ENCODE measurements at regions not wholly inside any gene's neighbourhood (a gene's known extent, or its start where the extent isn't known, plus 50 kb on each side); places are given as distances from the start of the nearest gene placed in this dataset.

GRCh38 chr15:62749036-62749815 lies 293.3 kb upstream of the TPM1 start:
- DNase-seq (ENCODE audit: low read depth), result no peak

- DNase-seq (ENCODE audit: low read depth), result no peak
These were observed 292.1 kb upstream of the TPM1 start for GRCh38 chr15:62750471-62750870.

DNA sequence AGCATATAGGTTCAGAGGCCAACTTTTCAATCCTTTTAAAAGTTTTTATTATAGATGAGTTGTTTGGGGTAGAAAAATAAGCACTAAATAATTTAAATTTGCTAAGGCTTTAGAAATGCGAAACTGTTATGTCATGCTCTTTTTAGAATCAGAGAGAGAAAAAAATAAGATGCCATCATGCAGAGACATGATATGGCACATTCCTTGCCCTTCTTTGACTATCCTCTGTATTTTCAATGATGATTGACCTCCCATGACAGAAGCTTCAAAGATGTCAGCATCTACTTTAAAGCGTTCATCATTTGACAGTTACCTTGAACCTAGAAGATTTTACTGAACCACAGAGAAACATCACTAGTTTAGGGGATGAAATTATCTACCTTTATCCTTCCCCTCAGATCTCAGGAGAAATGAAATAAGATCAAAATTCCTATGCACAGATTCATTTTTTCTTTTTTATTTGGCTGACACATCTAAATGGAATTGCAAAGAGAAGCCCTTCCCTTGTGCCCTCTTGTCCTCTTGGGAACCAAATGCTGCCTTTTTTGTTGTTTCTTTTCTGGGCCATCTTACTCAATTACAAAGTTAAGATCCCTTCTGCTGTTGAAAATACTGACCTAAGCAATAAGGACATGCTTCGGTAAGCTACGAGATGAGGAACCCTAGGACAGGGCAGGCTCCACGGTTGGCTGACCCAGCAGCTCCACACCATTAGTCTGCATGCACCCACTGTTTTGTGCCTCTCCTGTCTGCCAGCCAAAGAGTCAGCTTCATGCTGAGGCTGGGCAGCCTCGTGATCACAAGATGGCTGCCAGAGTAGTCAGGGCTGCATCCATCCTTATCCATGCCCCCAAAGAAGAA lies 289.7 kb upstream of the TPM1 start:
- no peak for DNase-seq (ENCODE audit: low read depth)

DNA sequence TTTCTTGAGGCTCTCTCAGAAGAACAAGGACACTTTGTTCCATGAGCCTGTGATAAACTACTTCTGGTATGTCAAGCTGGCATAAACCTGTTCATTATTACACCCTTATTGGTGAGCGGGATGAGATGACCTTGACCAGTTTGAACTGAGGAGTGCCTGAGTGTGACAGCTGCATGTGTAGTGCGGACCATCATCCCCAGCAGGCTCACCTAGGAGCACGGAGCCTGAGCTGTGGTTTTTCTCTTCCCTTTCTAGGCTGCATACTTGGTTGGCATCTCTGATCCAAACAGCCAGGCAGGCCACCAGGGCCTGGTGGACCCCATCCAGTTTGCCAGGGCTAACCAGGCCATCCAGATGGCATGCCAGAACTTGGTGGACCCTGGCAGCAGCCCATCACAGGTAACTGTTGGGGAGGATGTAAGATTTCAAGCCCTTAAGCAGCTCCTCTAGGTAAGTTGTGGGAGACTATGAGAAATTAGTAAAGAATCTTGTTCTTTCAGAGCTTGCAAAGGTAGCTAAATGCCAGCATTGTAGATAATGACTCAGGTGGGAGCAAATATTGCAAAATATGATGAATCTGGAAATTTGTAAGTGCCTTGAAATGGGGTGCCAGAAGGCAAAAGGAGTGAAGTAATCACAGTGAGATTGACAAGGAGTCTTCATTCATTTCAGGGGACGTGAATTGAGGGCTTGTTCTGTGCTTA lies 288.9 kb upstream of the TPM1 start:
- DNase-seq (ENCODE audit: low read depth), result no peak

GRCh38 chr15:62756326-62756994 lies 286.1 kb upstream of the TPM1 start:
- no peak for DNase-seq (ENCODE audit: low read depth)

- DNase-seq (ENCODE audit: low read depth), result no peak
These were observed 285.6 kb upstream of the TPM1 start for GRCh38 chr15:62756995-62757360.

- no peak for DNase-seq (ENCODE audit: low read depth)
These were observed 285.0 kb upstream of the TPM1 start for GRCh38 chr15:62757535-62757934.

DNA sequence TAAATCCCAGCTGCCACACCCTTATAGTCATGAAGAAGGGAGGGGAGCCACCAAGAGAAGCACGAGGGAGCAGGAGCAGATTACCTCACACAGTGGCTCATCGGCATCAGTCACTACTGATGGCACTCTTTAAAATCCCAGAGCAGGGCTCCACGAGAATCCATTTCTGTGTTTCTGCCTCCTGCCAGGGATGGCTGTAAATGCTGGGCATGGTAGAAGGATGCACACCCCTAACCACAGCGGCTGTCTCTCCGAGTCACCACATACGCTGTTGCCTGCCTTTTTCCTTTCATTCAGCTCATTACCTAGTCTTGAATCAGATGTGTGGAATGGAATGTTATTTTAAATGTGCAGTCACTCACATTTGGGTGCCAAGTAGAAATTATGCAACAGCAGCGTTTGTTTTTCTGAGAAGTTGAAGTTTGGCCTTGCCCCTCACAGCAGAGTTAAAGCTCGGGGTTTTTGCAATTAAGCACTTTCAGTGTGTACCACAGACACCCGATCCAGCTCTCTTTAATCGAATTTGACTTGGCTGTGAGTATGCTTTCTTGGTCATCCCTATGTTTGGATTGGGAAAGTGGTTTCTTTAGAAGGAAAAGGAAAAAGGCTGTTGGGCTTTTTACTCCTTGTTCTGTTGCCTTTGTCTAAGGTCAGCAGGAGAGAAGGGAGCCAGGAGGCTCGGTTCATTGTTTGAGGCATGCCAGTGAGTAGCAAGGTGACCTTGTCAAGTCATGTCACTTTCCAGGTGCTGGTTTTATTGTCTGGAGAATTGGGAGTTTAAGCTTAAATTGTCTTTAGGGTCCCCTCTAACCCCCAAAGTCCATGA lies 284.2 kb upstream of the TPM1 start:
- no peak for DNase-seq (ENCODE audit: low read depth)

DNA sequence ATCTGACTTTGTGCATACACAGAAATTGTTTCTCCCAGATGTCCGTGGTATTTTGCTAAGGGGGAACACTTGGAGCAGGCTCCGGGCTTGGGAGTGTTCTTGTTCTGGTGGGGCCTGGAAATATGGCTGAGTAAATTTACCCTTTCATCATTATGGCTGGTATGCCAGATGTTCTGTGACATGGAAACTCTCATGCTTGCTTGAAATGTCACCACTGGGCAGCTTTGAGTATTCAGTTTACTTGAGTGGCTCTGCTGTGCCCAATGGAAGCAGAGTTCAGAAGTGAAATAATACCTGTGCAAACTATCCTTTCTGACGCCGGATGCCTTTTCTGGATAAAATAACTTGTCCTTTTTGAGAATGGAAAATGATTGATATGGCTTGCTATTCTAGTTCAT lies 283.6 kb upstream of the TPM1 start:
- DNase-seq (ENCODE audit: low read depth), result no peak

- no peak for DNase-seq (ENCODE audit: low read depth)
These were observed 282.0 kb upstream of the TPM1 start for GRCh38 chr15:62760538-62760937.

GRCh38 chr15:62765916-62766315 lies 276.6 kb upstream of the TPM1 start:
- DNase-seq (ENCODE audit: low read depth), result no peak

DNA sequence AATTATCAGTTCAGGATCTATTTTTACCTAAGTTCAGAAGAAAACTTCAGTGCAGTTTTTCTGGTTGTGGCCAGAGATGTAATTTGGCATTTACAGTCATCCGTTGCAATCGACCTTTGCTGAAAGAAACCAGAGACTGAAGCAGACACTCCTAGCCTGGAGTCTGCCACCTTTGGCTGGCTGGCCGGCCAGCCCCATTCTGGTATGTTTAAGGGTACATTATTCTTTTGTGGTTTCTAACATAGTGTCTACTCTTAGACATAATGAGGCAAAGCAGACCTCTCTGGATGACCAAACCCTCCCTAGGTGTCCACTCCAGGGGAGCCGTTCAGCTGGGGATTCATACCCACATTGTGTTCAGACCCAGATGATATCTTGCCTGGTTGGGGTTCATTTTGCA lies 275.9 kb upstream of the TPM1 start:
- no peak for DNase-seq (ENCODE audit: low read depth)

GRCh38 chr15:62769604-62770003 lies 272.9 kb upstream of the TPM1 start:
- no peak for DNase-seq (ENCODE audit: low read depth)

DNA sequence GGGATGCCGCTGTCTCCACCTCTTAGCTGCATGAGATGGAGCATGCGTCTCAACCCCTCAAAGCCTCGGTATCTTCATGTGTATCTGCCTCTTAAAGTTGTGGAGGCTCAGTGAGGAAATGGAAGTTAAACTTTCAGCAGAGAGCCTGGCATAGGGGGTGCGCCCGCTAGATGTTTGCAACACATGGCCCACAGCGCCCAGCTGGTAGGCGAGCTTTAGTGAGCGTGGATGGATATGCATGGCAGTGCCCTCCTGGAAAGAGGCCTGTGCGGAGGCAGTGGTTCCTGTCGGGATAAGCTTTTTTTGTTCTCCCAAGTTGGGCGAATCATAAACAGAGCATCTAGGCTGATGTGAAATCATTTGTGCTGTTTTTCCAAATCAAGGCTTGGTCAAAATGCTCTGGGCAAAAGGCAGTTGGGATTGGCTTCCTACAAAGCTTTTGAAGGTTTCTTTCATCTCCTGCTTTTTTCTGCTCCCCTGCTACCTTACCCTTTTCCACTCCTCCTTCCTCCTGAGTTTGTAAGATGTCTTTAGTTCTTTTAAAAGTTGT lies 272.4 kb upstream of the TPM1 start:
- no peak for DNase-seq (ENCODE audit: low read depth)

DNA sequence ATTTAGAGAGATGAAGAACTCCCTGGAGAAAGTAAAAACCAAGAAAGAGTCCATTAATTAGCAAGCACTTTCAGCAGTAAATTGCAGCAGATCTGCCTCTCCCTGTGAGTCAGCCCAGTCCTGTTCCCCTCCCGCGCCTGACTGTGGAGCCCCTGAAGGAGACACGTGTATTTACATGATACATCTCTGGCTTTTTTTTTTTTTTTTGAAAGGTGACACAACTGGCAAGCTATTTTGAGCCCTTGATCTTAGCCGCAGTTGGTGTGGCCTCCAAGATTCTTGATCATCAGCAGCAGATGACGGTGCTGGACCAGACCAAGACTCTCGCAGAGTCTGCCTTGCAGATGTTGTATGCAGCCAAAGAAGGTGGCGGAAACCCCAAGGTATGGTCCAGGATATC lies 271.8 kb upstream of the TPM1 start:
- DNase-seq (ENCODE audit: low read depth), result no peak

DNA sequence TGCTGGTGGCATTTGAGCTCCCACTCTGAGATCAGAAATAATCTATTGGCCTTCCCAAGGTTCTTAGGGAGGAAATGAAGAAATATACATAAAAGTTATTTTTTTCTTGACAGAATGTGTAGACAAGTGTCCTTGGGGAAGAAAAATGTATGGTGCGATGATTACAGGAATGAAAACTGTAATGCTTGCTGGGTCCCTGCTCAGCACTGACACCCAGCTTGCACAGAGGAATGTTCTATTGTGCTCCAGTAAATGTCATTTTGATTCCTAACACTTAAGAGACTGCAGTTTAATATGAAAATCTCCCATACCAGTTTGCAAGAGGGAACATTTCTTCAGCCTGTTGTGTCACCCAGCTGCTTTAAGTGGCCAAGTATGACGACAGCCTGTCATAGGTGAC lies 271.3 kb upstream of the TPM1 start:
- DNase-seq (ENCODE audit: low read depth), result no peak

DNA sequence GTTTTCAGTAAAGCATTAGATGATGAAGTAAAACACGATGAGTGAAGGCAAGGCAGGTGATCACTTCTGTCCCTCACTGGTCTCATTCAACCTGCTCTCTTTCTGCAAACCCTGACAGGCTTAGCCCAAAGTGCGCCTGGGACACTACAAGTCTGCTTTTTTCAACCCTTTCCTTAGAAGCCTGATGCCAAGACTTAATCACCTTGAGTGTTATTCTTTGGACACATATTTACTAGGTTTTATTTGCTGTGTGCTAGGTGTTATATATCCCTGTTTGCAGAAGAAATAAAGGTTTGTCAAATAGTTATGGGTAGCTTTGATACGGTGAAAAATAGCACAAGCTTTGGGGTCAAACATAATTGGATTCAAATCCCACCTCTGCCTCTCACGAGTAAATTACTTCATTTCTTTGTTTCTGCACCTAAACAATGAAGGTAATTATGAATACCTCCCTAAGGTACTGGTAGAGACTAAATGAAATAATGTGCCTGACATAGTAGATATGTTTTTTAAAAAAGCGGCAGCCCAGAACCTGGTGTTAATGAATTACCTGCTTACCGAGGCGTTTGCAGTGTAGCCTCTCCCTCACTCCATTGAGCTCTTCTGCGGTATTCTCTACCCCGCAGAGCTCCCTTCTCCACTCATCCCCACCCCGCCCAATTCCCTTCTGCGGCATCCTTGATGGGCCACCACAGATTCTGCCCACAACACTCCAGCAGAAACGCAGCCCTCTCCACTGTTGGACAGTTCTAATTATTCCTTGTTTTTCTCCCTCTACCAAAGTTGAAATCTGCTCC lies 269.0 kb upstream of the TPM1 start:
- no peak for DNase-seq (ENCODE audit: low read depth)

DNA sequence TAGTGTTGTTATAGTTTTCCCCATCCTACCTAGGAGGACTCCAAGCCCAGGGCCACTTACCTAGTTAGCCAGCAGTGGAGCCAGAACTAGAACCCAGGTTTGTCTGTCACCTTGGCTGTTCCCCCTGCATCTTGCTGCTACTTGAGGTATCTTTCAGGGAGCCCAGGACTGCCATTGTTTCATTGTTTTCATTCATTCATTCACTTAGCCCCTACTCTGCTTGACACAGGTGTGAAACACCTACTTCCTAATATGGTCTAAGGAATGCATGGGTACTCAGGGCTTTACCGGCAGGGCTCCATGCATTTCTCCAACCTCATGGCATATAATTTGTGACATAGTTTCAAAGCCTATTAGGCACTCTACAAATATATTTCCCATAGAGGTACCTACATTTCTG lies 266.6 kb upstream of the TPM1 start:
- no peak for DNase-seq (ENCODE audit: low read depth)

DNA sequence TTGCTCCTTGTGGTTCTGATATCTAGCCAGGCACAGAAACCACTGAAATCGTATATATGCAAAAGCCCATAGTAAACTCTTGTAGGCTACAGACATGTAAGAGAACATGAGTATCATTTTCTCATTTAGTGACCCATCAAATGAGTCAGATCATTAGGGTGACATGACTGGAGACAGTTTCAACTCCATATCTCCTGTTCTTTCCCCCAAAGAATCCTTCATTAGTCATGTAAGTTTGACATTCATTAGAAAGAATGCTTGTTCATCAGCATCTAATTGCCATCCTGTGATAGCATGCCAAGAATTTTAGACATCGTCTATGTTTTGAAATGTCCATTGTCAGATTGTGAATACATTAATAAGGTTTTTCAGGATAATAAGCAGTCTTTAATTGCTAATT lies 264.9 kb upstream of the TPM1 start:
- no peak for DNase-seq (ENCODE audit: low read depth)

DNA sequence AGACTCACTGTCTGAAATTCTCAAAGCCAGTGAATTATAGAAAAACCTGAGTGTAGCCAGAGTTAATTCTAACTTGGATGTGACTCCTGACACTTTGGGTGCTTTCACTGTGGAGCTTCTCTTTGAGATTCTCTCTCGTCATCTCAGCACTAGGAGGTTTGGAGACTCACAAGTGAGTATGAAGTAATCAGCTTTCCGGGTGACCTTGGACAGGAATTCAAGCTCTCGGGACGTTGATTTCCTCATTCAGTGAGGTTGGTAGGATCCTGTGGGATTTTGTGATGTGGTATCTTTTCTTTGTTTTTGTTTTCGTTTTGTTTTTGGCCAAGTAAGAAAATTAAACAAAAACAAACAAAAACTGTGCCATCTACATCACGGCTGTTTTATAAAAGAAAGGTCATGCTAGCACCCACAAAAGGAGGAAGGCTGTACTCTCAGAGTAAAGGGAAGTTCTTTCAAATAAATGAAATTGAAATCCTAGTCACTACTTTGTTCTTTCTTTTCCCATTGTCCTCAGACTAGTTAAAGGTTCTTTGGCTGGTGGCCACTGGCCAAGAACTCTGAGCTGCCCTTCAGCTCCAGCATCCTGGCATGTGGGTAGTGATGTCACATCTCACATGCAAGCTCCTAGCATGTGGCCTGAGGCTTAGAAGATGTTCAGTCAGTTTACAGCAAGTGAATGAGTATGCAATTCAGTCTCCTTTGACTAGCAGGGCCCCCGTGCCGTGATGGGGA lies 263.3 kb upstream of the TPM1 start:
- DNase-seq (ENCODE audit: low read depth), result no peak

Data from activated T-helper 9 cell treated with anti-CD3 and anti-CD28 coated beads, Interleukin-2, amount 50 U/mL, for 16 hours (primary cell).